HG03060 (cell line): ENCODE measurements at regions not wholly inside any gene's neighbourhood (a gene's known extent, or its start where the extent isn't known, plus 50 kb on each side); places are given as distances from the start of the nearest gene placed in this dataset.

Experiments used
- ATAC-seq: cut with Tn5 transposase; IDR thresholded peaks from one replicate; pipeline ENCODE4 v1.9.1; 2021; ENCODE audit warnings: low read depth, moderate number of reproducible peaks; ENCODE audit not compliant: unreplicated experiment

DNA sequence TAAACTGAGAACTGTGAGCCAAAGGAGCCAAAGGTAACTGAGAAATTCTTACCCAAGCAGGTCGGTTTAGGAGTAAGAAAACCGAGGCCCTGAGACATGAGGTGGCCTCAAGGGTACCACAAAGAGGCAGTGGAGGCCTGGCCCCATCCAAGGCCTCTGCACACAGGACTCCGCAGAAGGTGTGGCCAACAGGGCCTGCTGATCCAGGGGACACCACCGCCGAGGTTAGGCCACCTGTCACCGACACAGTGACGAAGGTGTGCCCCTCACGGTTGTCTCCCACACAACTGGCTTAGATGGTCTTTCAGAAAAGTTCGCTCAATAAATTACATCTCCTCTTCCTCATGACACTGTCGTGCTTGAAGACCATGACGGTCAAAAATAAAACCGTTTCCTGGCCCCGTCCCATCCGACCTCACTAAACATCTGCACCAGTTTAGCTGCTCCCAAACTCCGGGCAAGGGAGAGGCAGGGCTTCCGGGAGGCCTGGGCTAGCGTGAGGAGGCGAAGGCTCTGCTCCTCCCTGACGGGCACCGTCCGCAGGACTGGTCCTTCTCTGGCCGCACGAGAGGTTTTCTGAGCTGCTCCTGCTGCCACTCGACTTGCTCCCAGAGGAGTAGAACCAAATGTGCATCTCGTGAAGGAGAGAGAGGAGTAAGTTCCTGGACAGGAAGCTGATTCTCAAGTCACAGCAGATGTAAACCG, 442.0 kb downstream of the EIPR1 start:
- no peak for ATAC-seq

GRCh38 chr2:2933426-2933825, 444.2 kb downstream of the EIPR1 start:
- no peak for ATAC-seq

DNA sequence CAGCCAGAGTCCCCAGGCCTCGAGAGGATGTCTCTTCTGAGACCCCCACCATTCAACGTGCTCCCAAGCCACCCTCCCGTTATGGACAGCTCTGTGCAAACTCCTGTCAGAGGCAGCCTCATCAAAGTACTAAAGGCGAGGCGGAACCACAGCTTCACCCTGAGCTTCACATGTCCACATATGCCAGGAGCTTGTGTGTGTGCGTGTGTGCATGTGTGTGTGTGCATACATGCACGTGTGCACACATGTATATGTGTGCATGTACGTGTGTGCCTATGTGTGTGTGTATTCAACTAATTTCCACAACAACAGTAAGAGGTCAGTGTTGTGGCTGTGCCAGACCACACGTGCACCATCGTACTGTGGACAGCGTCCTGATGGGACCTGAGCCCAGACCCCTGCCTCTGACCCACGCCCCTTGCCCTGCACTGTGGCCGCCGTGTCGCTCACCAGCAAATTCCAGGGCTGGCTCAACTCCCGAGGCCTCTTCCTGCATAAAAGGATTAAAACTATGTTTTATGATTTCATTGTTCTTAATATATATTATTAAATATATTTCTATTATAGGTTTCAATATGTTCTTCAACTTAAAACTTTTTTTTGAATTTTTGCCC, 444.8 kb downstream of the EIPR1 start:
- no peak for ATAC-seq

DNA sequence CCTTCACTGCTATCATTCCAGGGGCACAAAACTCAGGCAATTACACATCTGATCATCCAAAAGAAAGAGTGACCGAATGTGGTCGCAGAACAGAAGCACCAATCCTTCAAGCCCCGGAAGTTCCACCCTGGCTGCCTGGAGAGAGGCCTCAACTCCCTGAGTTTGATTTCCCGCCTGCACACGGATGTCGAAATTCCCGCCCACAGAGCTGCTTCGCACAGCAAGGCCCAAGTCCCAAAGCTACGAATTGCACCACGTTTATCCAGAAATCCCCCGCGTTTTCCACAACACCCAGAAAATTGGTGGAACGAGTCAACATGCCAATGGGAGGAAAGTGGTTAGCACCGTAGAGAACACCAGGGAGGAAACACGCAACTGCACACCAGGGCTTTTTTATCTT, 445.4 kb downstream of the EIPR1 start:
- ATAC-seq: no peak

DNA sequence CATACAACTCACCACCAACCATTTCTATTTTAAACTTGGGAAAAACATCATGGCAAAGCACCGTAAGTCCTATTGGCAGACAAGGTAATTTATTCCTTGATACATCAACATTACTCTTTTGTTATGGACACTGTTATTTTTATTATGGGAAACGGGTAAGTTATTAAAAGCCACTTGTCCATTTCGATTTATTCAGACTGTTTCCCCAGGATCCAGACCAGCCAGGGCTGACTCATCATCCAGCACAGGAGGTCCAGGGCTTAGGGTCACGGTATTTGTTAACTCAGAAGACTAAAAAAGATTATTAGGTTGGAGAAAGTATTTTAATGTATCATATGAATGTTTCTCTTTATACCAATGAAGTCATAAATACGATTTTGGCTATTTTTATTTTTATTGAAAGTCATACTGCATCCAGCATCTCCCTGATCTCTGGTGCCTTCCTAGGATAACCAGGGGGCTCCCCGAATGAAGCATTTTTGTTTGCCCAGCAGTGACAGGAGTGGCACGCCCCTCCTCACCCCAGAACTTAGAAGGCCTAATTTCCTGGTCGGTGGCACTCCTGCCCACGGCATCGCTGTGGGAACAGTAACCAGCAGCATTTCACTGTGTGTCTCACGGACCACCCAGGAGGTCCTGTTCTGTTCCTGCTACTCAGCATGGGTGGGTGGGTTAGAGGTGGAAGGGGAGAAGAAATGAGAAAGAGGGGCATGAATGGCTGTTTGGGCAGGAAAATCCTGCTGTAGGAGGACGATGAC, 446.1 kb downstream of the EIPR1 start:
- ATAC-seq: no peak

GRCh38 chr2:2930841-2931240, 446.8 kb downstream of the EIPR1 start:
- ATAC-seq: no peak

GRCh38 chr2:2926858-2927175, 450.8 kb downstream of the EIPR1 start:
- ATAC-seq: peak; percentile 38

- peak; percentile 71 for ATAC-seq
These were observed 451.4 kb downstream of the EIPR1 start for GRCh38 chr2:2926009-2926857.

DNA sequence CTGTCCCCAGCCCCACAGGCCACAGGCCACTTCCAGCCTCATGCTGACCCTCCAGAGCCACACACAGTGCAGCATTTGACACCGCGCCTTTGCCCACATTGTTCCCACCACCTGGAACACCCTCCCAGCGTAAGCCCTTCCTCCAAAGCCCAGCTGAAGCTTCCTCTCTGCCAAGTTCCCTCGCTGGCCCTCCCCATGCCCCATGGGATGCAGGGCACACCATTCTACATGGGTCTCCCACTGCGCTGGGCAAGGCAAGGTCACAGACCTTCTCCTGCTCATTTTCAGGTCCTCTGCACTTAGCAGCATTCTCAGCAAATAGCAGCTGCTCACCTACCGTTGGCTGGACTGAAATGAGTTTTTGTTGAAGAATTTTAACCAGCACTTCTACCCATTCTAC, 455.5 kb downstream of the EIPR1 start:
- no peak for ATAC-seq

- no peak for ATAC-seq
These were observed 456.5 kb downstream of the EIPR1 start for GRCh38 chr2:2921011-2921720.

DNA sequence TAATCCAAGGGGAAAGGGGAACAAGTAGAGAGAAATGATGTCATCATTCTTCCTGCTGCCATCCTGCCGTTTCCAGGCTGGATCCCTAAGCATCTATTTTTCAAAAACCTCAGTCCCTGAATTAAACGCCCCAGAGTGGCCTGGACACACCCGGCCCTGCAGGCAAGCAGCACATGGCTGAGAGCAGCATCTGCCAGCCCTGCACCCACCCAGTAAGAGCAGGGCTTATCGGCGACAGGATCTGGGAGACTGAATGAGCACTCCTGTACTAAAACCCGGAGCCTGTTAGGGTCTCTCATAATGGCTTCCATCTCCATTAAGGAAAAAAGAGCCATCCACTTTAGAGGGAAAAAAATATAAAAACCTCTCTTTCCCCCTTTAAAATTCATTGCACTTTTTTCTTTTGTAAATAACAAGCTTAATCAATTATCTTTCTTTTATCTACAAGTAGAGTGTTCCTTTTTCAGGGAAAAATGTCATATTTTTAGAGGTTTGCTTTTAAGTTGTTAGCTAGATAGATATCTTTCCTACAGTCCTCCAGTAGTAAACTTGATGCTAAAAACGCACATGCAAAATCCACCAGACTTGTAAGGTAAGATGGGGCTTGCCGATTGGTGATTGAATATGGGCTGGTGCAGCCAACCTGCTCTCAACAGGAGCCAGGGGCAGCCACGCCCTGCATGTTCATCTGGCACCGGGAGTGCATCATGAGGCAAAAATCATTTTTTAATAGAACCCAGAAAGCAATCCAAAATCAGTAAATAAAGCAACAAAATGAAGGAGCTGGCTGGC, 457.8 kb downstream of the EIPR1 start:
- ATAC-seq: no peak

- no peak for ATAC-seq
These were observed 458.6 kb downstream of the EIPR1 start for GRCh38 chr2:2919026-2919425.

DNA sequence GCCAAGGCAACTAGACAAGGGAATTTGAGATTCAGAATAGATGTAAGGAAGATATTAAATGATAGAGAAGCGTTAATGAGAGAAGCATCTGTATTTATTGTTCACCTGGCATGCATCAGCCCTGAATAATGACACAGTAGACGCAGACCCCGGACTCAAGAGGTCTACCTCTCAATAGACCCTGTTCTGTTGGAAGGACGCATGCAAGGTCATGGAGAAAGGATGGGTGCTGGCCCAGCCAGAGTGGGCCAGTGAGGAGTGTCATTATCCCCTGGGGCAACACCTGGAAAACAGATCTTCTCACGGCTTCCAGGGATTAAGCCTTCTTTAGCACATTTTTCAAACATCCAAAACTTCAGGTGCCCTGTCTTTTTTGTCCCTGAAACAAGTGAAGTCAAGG, 461.0 kb downstream of the EIPR1 start:
- ATAC-seq: no peak

GRCh38 chr2:2914252-2914651, 463.4 kb downstream of the EIPR1 start:
- no peak for ATAC-seq

DNA sequence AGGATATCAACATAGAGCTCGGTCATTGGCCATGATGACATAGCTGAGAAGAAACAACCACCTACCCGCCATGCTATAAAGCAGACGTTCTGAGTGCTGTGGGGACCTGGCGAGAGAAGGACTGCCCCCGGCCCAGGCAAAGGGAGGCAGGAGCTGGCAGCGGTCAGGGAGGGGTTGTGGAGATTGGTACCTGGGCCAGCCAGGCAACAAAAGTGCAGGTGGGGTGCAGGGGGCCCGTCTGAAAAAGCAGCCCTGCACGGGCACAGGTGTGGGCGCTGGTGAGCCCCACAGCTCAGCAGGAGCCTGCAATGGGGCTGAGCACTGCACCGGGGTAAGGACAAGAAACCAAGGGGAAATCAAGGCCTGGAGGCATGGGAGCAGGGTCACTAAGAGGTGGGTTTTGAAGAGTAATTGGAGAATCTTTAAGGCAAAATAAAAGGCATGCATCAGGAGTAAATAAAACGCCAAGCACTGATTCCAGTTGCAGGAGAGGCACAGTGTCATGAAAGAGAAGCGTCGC, 464.0 kb downstream of the EIPR1 start:
- ATAC-seq: no peak

GRCh38 chr2:2912731-2913130, 464.9 kb downstream of the EIPR1 start:
- ATAC-seq: no peak

DNA sequence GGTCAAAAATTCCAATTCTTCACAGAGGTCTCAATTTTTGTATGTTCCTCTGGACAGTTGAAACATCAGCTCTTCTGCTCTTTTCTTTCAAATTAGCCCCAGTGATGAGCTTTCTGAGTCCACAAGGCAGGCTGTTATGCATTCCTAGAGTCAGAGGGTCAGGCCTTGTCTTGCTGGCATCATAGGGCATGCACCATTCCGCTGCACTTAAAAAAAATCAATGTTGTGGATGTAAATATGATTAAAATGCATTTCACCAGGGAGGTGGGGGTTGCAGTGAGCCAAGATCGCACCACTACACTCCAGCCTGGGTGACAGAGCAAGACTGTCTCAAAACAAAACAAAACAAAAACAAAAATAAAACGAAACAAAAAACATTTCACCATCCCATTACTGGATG, 465.3 kb downstream of the EIPR1 start:
- no peak for ATAC-seq

- ATAC-seq: no peak
These were observed 467.4 kb downstream of the EIPR1 start for GRCh38 chr2:2910259-2910658.
